HG03442 (cell line): ENCODE measurements at regions not wholly inside any gene's neighbourhood (a gene's known extent, or its start where the extent isn't known, plus 50 kb on each side); places are given as distances from the start of the nearest gene placed in this dataset.

Source experiments
- ATAC-seq: cut with Tn5 transposase; IDR thresholded peaks from one replicate; pipeline ENCODE4 v1.9.1; 2021; ENCODE audit warnings: mild to moderate bottlenecking, moderate library complexity; ENCODE audit not compliant: unreplicated experiment

GRCh38 chr5:67316695-67317094 lies 120.1 kb upstream of the CD180 start:
- no peak for ATAC-seq

- ATAC-seq, result no peak
Measured at GRCh38 chr5:67315082-67315989, 118.7 kb upstream of the CD180 start.

- no peak for ATAC-seq
Measured at GRCh38 chr5:67311701-67312100, 115.1 kb upstream of the CD180 start.

- ATAC-seq, result no peak
Measured at GRCh38 chr5:67311208-67311607, 114.6 kb upstream of the CD180 start.

- no peak for ATAC-seq
Measured at GRCh38 chr5:67310740-67311139, 114.1 kb upstream of the CD180 start.

GRCh38 chr5:67310169-67310568 lies 113.6 kb upstream of the CD180 start:
- ATAC-seq, result no peak

DNA sequence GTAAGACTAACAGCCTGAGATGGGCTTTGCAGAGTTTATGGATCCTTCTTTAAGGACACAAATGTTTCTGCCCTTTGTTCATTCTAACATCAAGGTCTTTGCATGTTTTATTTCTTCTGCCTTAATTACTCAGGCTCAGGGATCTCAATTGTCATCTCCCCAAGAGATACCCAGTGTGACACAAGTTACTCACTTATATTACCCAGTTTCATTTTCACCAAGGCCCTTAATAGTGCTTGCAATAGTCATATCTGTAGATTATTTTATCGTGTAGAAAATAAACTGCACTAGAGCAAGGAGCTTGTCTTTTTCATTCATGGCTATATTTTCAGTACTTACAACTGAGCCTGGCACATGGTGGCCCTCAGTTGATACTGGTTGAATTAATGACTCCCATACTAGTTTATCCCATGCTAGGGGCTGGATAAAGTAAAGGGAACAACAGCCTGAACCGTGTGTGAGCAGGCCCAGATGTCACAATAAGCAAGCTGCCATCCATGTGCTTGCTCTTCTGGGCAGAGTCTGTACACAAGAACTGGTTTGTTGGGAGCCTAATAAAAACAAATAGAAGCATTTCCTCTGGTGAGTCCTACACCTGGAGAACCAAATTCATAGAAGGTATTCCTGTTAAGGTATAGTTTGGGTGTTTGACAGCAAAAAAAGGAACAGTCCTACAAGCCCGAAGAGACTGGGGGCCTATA lies 112.5 kb upstream of the CD180 start:
- ATAC-seq, result no peak

DNA sequence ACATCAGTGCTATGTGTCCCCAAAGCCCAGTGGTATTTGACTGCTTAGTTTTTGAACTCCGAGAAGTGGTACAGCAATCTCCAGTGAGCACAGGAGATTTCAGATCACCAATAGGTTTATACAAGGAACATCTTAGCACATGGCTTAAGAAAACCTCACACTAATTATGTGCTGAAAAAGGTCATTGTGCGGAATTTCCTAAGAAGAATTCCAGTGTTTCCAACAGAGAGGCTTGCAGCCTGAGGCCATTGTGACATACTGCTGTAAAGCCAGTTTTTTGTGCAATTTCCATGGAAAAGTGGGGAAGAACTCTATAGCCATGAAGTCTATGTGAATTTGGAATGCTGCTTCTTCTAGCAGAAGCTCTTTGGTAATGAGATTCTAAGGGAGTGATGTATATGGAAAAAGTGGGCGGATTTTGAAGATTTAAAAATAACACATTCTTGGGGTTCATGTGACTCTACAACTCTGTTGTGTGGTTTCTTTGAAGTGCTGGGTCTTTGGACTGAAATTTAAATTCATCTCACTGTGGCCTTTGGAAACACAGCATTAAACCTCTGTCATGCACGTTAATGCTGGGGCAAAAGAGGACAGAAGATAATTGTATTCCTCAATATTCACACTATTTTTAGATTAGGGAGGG lies 110.5 kb upstream of the CD180 start:
- no peak for ATAC-seq

GRCh38 chr5:67305913-67306710 lies 109.5 kb upstream of the CD180 start:
- ATAC-seq, result no peak

- ATAC-seq, result no peak
Measured at GRCh38 chr5:67305401-67305800, 108.8 kb upstream of the CD180 start.

DNA sequence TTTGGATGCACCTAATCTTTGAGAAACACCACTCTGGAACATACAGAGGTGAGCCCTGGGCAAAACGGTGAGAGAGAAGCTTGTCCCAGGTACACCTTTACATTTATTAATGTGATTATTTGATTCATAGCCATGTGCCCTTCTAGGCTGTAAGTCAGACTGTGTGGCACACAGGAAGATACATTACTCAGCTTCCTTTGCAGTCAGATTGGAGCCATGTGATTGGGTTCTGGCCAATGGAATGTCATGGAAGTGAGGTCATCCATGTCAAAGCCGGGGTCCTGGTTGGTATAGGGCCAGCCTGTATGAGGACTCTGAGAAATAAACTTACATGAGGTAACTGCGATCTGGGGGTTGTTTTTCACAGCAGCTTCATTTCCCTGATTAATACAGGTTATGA lies 106.8 kb upstream of the CD180 start:
- ATAC-seq, result no peak

DNA sequence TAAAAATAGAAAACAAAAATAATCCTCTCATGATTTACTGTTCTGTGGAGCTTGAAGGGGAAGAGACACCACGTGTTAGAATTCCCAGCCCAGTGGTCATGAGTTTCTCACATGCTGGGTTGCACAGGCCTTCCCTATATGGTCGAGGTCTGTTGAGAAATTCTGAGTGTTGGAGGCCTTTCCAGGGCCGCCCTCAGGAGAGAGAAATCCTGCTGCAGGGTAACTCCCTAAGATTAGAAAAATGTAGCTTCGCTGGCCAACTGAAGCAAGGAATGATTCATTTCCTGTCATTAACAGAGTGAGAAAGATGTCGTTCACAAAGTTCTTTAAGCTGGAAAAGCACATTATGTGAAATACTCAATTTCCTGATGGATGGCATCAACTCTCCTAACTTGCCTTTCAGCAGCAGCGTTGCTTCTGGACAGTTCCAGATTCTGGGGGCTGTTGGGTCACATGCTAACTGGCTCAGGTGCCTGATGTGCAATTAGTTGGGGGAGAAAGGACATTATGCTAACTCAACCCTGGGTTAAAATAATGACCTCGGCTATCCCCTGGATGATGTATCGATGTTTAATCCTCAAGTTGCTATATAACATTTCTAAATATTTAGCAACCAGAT lies 104.8 kb upstream of the CD180 start:
- no peak for ATAC-seq

- no peak for ATAC-seq
Measured at GRCh38 chr5:67300326-67300725, 103.7 kb upstream of the CD180 start.

- no peak for ATAC-seq
Measured at GRCh38 chr5:67299231-67299735, 102.7 kb upstream of the CD180 start.

GRCh38 chr5:67297802-67298532 lies 101.4 kb upstream of the CD180 start:
- no peak for ATAC-seq

DNA sequence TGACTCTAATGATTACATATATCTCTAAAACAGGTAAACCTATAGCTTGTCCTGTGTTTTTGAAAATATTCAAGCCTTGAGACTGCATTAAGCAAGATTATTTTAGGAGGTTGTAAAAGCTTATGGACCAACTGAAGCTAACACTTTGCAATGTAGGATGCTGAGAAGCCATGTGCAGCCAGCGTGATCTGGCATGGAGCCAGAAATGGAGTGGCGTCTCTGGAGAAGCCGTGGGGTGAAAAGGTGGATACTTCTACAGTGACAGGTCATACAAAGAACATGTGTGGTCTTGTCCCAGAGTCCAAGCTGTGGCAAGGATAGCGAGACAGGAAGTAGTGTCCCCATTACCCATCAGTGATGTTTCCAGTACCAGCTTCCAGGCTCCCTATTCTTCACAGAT lies 100.8 kb upstream of the CD180 start:
- ATAC-seq, result no peak

DNA sequence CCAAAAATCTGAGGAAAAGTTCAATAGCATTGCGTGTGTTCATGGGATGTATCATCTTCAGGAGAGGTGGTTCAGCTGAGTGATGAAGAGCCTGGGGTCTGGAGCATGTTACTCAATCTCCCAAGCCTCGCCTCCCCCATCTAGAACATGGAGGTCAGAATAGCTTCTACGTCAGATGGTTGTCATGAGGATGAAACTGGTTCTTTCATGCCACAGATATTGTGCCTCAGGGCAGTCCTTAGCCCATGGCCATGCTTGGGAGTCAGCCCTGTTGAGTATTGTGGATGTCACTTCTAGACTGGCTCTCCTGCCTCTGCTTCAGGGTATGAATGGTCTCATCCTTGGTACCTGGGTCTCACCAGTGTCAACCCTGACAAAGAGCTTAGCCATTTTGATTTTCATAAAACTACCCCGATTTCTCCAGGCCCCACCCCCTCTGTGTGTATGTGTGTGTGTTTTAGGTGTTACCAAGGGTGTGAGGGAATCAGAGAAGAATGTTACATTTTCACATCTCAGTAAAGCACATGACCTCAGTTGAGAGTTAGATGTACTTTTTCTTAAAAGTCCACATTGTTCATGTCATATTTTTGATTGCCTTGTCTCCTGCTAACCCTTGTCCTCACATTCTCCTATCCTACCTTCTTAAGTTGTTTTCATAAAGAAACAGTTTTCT lies 97.8 kb upstream of the CD180 start:
- ATAC-seq, result no peak

- ATAC-seq, result no peak
Measured at GRCh38 chr5:67293226-67293625, 96.6 kb upstream of the CD180 start.
